ENCODE measurements at regions not wholly inside any gene's neighbourhood (a gene's known extent, or its start where the extent isn't known, plus 50 kb on each side); places are given as distances from the start of the nearest gene placed in this dataset.

DNA sequence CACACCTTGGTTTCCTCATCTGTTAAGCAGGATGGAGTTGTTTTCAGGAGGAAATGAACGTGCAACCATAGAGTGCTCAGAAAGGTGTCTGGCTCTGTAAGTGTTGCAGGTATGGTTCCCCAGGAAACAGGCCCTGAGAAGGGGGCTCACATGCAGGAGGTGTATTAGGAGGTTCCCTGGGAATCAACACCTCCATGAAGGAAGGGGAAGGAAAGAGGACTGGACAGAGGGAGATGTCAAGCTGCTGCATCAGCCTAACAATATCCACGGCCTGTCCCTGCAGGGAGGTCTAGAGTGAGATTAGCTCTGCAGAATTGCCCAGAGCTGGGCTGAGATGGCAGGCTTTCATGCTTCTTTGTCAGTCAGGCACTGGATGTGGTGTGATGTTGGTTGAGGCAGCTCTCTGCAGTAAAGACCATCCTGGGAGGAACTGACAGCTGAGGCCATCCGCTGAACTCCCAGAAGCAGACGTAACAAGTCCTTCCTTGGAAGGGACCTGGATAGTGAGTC lies 373.3 kb downstream of the ZNF536 start:
- no peak for ATAC-seq
- Histone ChIP-seq H3K9me3 (peaks cover 8% of the 10 kb centered on the region), H3K4me3 (no peak overlapping the region), H3K4me1 (ENCODE audit: low read depth) (no peaks in the 10 kb centered on the region), H3K36me3 (ENCODE audit: low read depth) (no peaks in the 10 kb centered on the region)
- DNase-seq: no peak
- intact Hi-C loops (cut with DNase I, micrococcal nuclease): no loop called here
- no peak for TF ChIP-seq CTCF (IDR thresholded peaks at IDR 0.05)

GRCh38 chr19:30744741-30745475 lies 372.7 kb downstream of the ZNF536 start:
- intact Hi-C loops (cut with DNase I, micrococcal nuclease): no loop called here
- Histone ChIP-seq H3K4me3 (no peak overlapping the region), H3K9me3 (peaks cover 2% of the 10 kb centered on the region), H3K36me3 (ENCODE audit: low read depth) (no peaks in the 10 kb centered on the region), H3K4me1 (ENCODE audit: low read depth) (no peaks in the 10 kb centered on the region)
- no peak for ATAC-seq
- no peak for DNase-seq
- no peak for TF ChIP-seq CTCF (IDR thresholded peaks at IDR 0.05)

- H3K4me3 ChIP-seq: no peak overlapping the region
- intact Hi-C loops (cut with DNase I, micrococcal nuclease): no loop called here
- ATAC-seq: no peak
Observed at GRCh38 chr19:30743702-30744101, 371.5 kb downstream of the ZNF536 start.

DNA sequence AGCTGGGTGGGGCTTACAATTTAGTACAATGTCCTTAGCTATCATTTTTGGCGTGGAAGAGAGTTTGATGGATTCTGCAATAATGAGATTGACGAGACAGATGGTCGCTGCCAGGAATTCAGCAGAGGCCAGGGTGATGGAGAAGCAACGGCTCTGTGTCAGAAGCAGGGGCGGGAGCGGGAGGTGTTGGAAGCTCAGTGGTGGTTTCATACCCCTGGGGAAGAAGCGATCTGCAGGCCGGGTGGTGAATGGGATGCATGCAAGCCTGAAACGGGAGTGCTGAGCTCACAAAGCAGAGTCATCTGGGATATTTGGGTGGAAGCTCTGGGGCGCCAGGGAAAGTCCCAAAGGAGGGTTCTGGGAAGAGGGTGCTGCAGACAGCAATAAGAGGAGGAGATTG lies 370.8 kb downstream of the ZNF536 start:
- no peaks in the 10 kb centered on the region for H3K4me1 ChIP-seq (ENCODE audit: low read depth)
- no peaks in the 10 kb centered on the region for H3K9me3 ChIP-seq
- DNase-seq: no peak
- no peak for TF ChIP-seq CTCF (IDR thresholded peaks at IDR 0.05)
- ATAC-seq: no peak
- H3K36me3 ChIP-seq (ENCODE audit: low read depth): no peaks in the 10 kb centered on the region
- H3K4me3 ChIP-seq: no peak overlapping the region
- intact Hi-C loops (cut with DNase I, micrococcal nuclease): no loop called here

More at GRCh38 chr19:30743702-30744101, 371.5 kb downstream of the ZNF536 start:
- Histone ChIP-seq H3K36me3 (ENCODE audit: low read depth) (no peaks in the 10 kb centered on the region), H3K9me3 (no peaks in the 10 kb centered on the region), H3K4me1 (ENCODE audit: low read depth) (no peaks in the 10 kb centered on the region)
- no peak for TF ChIP-seq CTCF (IDR thresholded peaks at IDR 0.05)
- DNase-seq: no peak

- Histone ChIP-seq H3K36me3 (ENCODE audit: low read depth) (no peaks in the 10 kb centered on the region), H3K9me3 (no peaks in the 10 kb centered on the region), H3K4me1 (ENCODE audit: low read depth) (no peaks in the 10 kb centered on the region), H3K4me3 (no peak overlapping the region)
- intact Hi-C loops (cut with DNase I, micrococcal nuclease): no loop called here
- TF ChIP-seq CTCF (IDR thresholded peaks at IDR 0.05): no peak
- ATAC-seq: no peak
- no peak for DNase-seq
Observed at GRCh38 chr19:30742406-30742938, 370.3 kb downstream of the ZNF536 start.
